IgD-negative memory B cell (primary cell): ENCODE measurements at regions not wholly inside any gene's neighbourhood (a gene's known extent, or its start where the extent isn't known, plus 50 kb on each side); places are given as distances from the start of the nearest gene placed in this dataset.

Experiments
- H3K27ac Mint-ChIP-seq, 3 donors: one replicate each; pipeline ENCODE4 v1.8.0; 2020 to 2022; ENCODE audit warnings: mild to moderate bottlenecking in 3 of 3, mixed read lengths in 3 of 3, moderate library complexity in 1 of 3
- H3K27me3 Mint-ChIP-seq: one replicate; pipeline ENCODE4 v1.8.0; 2021; ENCODE audit warnings: mixed read lengths
- H3K36me3 Mint-ChIP-seq: one replicate; pipeline ENCODE4 v1.8.0; 2020; ENCODE audit warnings: mild to moderate bottlenecking, mixed read lengths
- H3K4me1 Mint-ChIP-seq, 3 donors: one replicate each; pipeline ENCODE4 v1.8.0; 2020 to 2022; ENCODE audit warnings: mixed read lengths in 3 of 3, mild to moderate bottlenecking in 1 of 3
- H3K4me3 Mint-ChIP-seq, 4 donors: one replicate each; pipeline ENCODE4 v1.8.0; 2020 to 2022; ENCODE audit warnings: mild to moderate bottlenecking in 4 of 4, mixed read lengths in 4 of 4, moderate library complexity in 3 of 4
- H3K9me3 Mint-ChIP-seq, 3 donors: one replicate each; pipeline ENCODE4 v1.8.0; 2020 to 2021; ENCODE audit warnings: mixed read lengths in 3 of 3, mild to moderate bottlenecking in 1 of 3

- Mint-ChIP-seq H3K4me3 (no peak overlapping the region), H3K4me1 (no peaks in the 10 kb centered on the region), H3K36me3 (peaks cover 2% of the 10 kb centered on the region), H3K9me3 (peaks cover 0 to 3% (median 0%) of the 10 kb centered on the region in 3 donors), H3K27ac (no peak overlapping the region), H3K27me3 (peaks cover 4% of the 10 kb centered on the region)
These were observed 255.9 kb upstream of the SMIM21 start for GRCh38 chr18:75683426-75683825.

- peaks cover 0 to 3% (median 0%) of the 10 kb centered on the region in 3 donors for H3K9me3 Mint-ChIP-seq
- no peak overlapping the region for H3K4me3 Mint-ChIP-seq
- H3K27me3 Mint-ChIP-seq: peaks cover 4% of the 10 kb centered on the region
- peaks cover 2% of the 10 kb centered on the region for H3K36me3 Mint-ChIP-seq
- no peaks in the 10 kb centered on the region for H3K4me1 Mint-ChIP-seq
- H3K27ac Mint-ChIP-seq: no peak overlapping the region
These were observed 254.1 kb upstream of the SMIM21 start for GRCh38 chr18:75681538-75682115.

GRCh38 chr18:75679331-75679730 lies 251.8 kb upstream of the SMIM21 start:
- Mint-ChIP-seq H3K27ac (peak overlapping the region in 1 of 3 donors; percentile 48), H3K4me1 (no peaks in the 10 kb centered on the region), H3K27me3 (peaks cover 1% of the 10 kb centered on the region), H3K36me3 (peaks cover 2% of the 10 kb centered on the region), H3K9me3 (peaks cover 1 to 7% (median 4%) of the 10 kb centered on the region in 3 donors), H3K4me3 (no peak overlapping the region)

GRCh38 chr18:75678627-75679026 lies 251.1 kb upstream of the SMIM21 start:
- peaks cover 1 to 7% (median 4%) of the 10 kb centered on the region in 3 donors for H3K9me3 Mint-ChIP-seq

GRCh38 chr18:75677696-75678455 lies 250.4 kb upstream of the SMIM21 start:
- H3K27me3 Mint-ChIP-seq: peaks cover 1% of the 10 kb centered on the region
- no peaks in the 10 kb centered on the region for H3K4me1 Mint-ChIP-seq
- peaks cover 2% of the 10 kb centered on the region for H3K36me3 Mint-ChIP-seq
- H3K9me3 Mint-ChIP-seq: peaks cover 1 to 7% (median 4%) of the 10 kb centered on the region in 3 donors
- no peak overlapping the region for H3K4me3 Mint-ChIP-seq
- no peak overlapping the region for H3K27ac Mint-ChIP-seq

More at GRCh38 chr18:75678627-75679026, 251.1 kb upstream of the SMIM21 start:
- Mint-ChIP-seq H3K27ac (no peak overlapping the region), H3K4me1 (no peaks in the 10 kb centered on the region), H3K27me3 (peaks cover 1% of the 10 kb centered on the region), H3K36me3 (peaks cover 2% of the 10 kb centered on the region), H3K4me3 (no peak overlapping the region)

- Mint-ChIP-seq H3K36me3 (no peaks in the 10 kb centered on the region), H3K27me3 (no peaks in the 10 kb centered on the region), H3K4me1 (no peaks in the 10 kb centered on the region), H3K27ac (no peak overlapping the region), H3K4me3 (no peak overlapping the region), H3K9me3 (peaks cover 3 to 18% (median 14%) of the 10 kb centered on the region in 3 donors)
These were observed 233.4 kb upstream of the SMIM21 start for GRCh38 chr18:75660932-75661331.

GRCh38 chr18:75659535-75660023 lies 232.1 kb upstream of the SMIM21 start:
- H3K4me1 Mint-ChIP-seq: no peaks in the 10 kb centered on the region
- H3K4me3 Mint-ChIP-seq: peak overlapping the region in 1 of 4 donors; percentile 11
- no peaks in the 10 kb centered on the region for H3K27me3 Mint-ChIP-seq
- H3K27ac Mint-ChIP-seq: no peak overlapping the region
- peaks cover 3 to 18% (median 14%) of the 10 kb centered on the region in 3 donors for H3K9me3 Mint-ChIP-seq
- no peaks in the 10 kb centered on the region for H3K36me3 Mint-ChIP-seq

GRCh38 chr18:75658330-75658729 lies 230.8 kb upstream of the SMIM21 start:
- Mint-ChIP-seq H3K9me3 (peaks cover 3 to 18% (median 14%) of the 10 kb centered on the region in 3 donors), H3K27ac (no peak overlapping the region), H3K27me3 (no peaks in the 10 kb centered on the region), H3K36me3 (no peaks in the 10 kb centered on the region), H3K4me1 (no peaks in the 10 kb centered on the region), H3K4me3 (no peak overlapping the region)

- Mint-ChIP-seq H3K4me3 (no peak overlapping the region), H3K27me3 (no peaks in the 10 kb centered on the region), H3K4me1 (no peaks in the 10 kb centered on the region), H3K27ac (no peak overlapping the region), H3K9me3 (peaks cover 3 to 13% (median 6%) of the 10 kb centered on the region in 3 donors), H3K36me3 (no peaks in the 10 kb centered on the region)
These were observed 229.2 kb upstream of the SMIM21 start for GRCh38 chr18:75656563-75657247.

- Mint-ChIP-seq H3K27ac (no peak overlapping the region), H3K4me3 (peak overlapping the region in 1 of 4 donors; percentile 10), H3K9me3 (peaks cover 3 to 11% (median 5%) of the 10 kb centered on the region in 3 donors), H3K36me3 (no peaks in the 10 kb centered on the region), H3K4me1 (no peaks in the 10 kb centered on the region), H3K27me3 (no peaks in the 10 kb centered on the region)
These were observed 228.5 kb upstream of the SMIM21 start for GRCh38 chr18:75656035-75656434.

GRCh38 chr18:75654851-75655751 lies 227.6 kb upstream of the SMIM21 start:
- Mint-ChIP-seq H3K27me3 (no peaks in the 10 kb centered on the region), H3K27ac (no peak overlapping the region), H3K4me1 (no peaks in the 10 kb centered on the region), H3K9me3 (peaks cover 1 to 5% (median 5%) of the 10 kb centered on the region in 3 donors), H3K4me3 (no peak overlapping the region), H3K36me3 (no peaks in the 10 kb centered on the region)

GRCh38 chr18:75654386-75654785 lies 226.9 kb upstream of the SMIM21 start:
- no peak overlapping the region for H3K27ac Mint-ChIP-seq
- H3K36me3 Mint-ChIP-seq: no peaks in the 10 kb centered on the region
- peaks cover 1 to 5% (median 1%) of the 10 kb centered on the region in 3 donors for H3K9me3 Mint-ChIP-seq
- H3K4me1 Mint-ChIP-seq: no peaks in the 10 kb centered on the region
- H3K4me3 Mint-ChIP-seq: no peak overlapping the region
- no peaks in the 10 kb centered on the region for H3K27me3 Mint-ChIP-seq

- peaks cover 2% of the 10 kb centered on the region for H3K36me3 Mint-ChIP-seq
These were observed 225.0 kb upstream of the SMIM21 start for GRCh38 chr18:75652528-75652927.

GRCh38 chr18:75644871-75645270 lies 217.4 kb upstream of the SMIM21 start:
- H3K36me3 Mint-ChIP-seq: peaks cover 2% of the 10 kb centered on the region

More at GRCh38 chr18:75652528-75652927, 225.0 kb upstream of the SMIM21 start:
- H3K9me3 Mint-ChIP-seq: peaks cover 0 to 5% (median 3%) of the 10 kb centered on the region in 3 donors
- no peak overlapping the region for H3K27ac Mint-ChIP-seq
- no peak overlapping the region for H3K4me3 Mint-ChIP-seq
- no peaks in the 10 kb centered on the region for H3K27me3 Mint-ChIP-seq
- H3K4me1 Mint-ChIP-seq: peaks cover 0 to 3% (median 0%) of the 10 kb centered on the region in 3 donors

More at GRCh38 chr18:75644871-75645270, 217.4 kb upstream of the SMIM21 start:
- H3K4me1 Mint-ChIP-seq: peaks cover 0 to 3% (median 0%) of the 10 kb centered on the region in 3 donors
- H3K27me3 Mint-ChIP-seq: no peaks in the 10 kb centered on the region
- no peak overlapping the region for H3K4me3 Mint-ChIP-seq
- no peak overlapping the region for H3K27ac Mint-ChIP-seq
- H3K9me3 Mint-ChIP-seq: peaks cover 4 to 19% (median 6%) of the 10 kb centered on the region in 3 donors
